ENCODE measurements at regions not wholly inside any gene's neighbourhood (a gene's known extent, or its start where the extent isn't known, plus 50 kb on each side); places are given as distances from the start of the nearest gene placed in this dataset.
"Not testable (repeated sequence)": the region's sequence is repeated elsewhere in the genome, so short reads cannot be mapped to it uniquely, and the experiment has no call there.

GRCh38 chr13:70511861-70512417 is 403.7 kb upstream of the KLHL1 start:
- not testable (repeated sequence) for DNase-seq (ENCODE audit: low spot score)

GRCh38 chr13:70505809-70506208 is 397.6 kb upstream of the KLHL1 start:
- no peak for DNase-seq (ENCODE audit: low spot score)

DNA sequence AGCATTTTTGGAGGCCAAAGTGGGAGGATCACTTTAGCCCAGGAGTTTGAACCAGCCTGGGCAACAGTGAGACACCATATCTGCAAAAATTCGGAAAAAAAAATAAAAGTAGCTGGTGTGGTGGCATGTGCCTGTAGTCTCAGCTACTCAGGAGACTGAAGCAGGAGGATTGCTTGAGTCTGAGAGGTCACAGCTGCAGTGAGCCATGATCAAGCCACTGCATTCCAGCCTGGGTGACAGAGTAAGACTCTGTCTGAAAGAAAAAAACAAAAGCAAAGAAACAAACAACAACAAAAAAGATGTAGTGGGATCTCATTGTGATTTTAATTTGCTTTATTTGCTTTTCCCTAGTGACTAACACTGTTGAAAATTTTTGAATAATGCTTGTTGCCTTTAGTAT is 394.7 kb upstream of the KLHL1 start:
- DNase-seq (ENCODE audit: low spot score): no peak

- DNase-seq (ENCODE audit: low spot score): no peak
Observed at GRCh38 chr13:70490320-70490935, 382.2 kb upstream of the KLHL1 start.

DNA sequence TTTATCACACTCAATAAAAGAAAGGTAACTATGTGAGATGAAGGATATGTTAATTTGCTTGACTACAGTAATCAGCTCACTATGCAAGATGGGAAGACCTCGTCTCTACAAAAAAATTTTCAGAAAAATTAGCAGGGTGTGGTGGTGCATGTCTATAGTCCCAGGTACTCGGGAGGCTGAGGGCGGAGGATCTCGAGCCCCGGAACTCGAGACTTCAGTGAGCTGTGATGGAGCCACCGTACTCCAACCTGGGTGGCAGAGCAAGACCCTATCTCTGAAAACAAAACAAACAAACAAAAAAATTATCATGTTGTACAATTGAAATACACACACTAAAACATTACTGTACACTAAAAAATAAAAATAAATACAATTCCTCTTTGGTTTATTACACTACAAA is 376.7 kb upstream of the KLHL1 start:
- DNase-seq (ENCODE audit: low spot score): no peak

GRCh38 chr13:70483599-70484276 is 375.5 kb upstream of the KLHL1 start:
- DNase-seq (ENCODE audit: low spot score): no peak

DNA sequence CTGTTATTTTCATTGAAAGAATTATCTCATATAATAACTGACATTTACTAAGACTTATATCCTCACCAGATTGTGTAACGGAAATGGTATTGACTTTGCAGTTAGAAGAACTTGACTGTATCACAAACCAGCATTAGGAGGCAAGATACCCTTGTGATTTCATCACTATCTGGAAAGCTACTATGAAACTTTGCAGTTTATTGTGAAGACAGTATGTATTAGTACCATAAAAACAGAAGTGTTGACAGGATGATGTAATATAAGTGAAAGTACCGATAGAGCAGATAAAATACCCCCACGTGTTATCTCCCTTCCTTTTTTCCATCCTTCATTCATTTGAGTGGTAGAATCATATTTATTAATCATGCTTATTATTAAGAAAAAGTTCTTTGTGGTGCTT is 365.7 kb upstream of the KLHL1 start:
- DNase-seq (ENCODE audit: low spot score): no peak

DNA sequence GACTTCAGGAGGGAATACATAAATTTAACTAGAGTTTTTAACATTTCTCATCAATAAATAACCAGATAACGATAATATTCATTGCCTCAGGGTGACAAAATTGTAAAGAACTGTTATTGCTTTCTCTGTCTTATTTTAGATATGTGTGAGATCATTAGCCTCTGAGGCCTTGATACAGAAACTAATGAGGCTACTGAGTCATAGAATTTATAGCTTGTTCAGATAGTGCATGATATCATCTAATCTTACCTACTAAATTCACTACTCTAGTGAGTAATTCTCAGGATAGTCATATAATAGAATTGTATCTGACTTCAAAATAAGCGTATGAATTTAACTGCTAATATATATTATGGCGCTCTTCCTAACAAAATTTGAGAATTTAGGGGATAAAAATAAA is 360.8 kb upstream of the KLHL1 start:
- no peak for DNase-seq (ENCODE audit: low spot score)

- no peak for DNase-seq (ENCODE audit: low spot score)
Observed at GRCh38 chr13:70457474-70457873, 349.2 kb upstream of the KLHL1 start.

- DNase-seq (ENCODE audit: low spot score): no peak
Observed at GRCh38 chr13:70448820-70449219, 340.6 kb upstream of the KLHL1 start.

DNA sequence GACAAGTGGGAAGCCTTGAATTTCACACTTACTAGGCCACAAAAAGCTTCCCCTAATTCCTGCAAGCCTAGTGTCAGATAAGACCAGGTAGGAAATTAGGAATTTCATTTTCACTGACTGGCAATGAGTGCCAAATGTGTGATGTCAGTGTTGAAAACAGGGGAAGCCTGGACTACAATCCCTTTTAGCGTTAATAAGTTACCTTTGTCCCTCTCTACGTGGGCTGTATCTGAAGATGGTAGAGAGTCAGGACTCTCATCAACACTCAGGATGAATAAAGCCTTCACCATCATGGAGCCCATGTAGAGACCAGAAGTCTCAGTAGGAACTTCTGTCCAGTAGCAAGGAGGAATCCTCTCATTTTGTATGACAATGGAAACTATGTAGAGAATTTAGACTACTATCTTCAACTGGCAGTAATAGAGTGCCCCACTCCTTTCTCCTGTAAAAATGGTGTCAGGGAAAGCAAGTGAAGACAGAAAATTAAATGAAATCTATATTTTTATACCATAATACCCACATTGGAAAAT is 324.1 kb upstream of the KLHL1 start:
- DNase-seq (ENCODE audit: low spot score): no peak

- no peak for DNase-seq (ENCODE audit: low spot score)
Observed at GRCh38 chr13:70430256-70430655, 322.0 kb upstream of the KLHL1 start.

GRCh38 chr13:70424928-70425327 is 316.7 kb upstream of the KLHL1 start:
- no peak for DNase-seq (ENCODE audit: low spot score)

GRCh38 chr13:70424428-70424827 is 316.2 kb upstream of the KLHL1 start:
- DNase-seq (ENCODE audit: low spot score): no peak

DNA sequence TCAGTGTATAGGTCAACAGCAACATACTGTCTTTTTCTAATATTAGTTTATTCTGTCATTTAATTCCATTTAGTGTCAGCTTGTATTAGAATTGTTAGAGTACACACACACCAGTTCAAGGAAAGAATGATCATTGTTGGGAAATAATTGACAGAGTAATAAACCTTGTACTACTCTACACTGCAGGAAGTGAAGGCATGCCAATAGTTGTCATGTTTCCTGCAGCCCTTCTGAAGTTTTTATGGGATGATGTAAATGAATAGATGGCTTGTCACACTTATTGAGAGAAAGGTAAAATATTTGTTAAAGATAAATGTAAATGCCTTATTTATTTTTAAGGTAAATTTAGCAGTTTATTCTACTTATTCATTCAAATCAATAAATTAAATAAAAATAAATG is 306.9 kb upstream of the KLHL1 start:
- DNase-seq (ENCODE audit: low spot score): no peak

DNA sequence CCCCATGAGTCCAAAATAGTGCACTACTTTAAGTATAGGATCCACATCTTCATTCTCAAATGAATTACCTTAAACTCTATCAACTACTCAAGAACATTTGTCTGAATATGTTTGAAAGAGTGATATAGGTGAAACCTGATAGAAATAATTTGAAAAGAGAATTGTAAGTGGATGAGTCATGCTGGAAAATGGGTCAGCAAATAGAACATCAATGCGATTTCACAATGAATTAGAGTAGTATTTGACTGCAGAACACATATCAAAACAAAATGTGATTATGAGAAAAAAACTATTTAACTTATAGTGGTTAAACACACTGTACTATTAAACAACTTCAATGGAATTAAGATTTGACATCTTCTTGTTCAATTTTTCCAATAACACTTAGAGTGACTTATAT is 300.6 kb upstream of the KLHL1 start:
- DNase-seq (ENCODE audit: low spot score): no peak

- no peak for DNase-seq (ENCODE audit: low spot score)
Observed at GRCh38 chr13:70407486-70407885, 299.2 kb upstream of the KLHL1 start.

GRCh38 chr13:70405266-70405665 is 297.0 kb upstream of the KLHL1 start:
- DNase-seq (ENCODE audit: low spot score): no peak

DNA sequence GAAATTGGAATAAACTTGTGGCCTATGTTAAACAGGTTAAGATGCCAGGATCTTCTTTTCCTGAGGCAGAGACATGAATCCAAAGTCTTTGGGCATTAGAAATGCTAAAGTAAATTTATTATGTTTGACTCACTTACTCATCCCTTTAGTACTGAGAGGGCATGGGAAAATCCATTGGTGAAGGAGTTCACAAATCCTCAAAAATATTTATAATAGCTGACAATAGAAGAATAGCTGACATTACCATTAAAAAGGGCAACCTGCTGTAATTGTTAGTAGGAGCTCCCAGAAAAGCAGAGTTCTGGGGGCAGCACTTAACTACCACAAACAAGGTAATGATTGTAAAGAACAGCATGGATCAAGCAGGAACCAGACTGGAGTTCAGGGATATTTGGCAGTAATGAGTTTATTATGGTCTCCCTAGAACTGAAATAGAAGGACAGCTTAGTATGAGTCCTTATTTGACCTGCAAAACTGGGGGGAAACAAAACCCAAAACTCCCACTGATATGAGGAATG is 285.8 kb upstream of the KLHL1 start:
- DNase-seq (ENCODE audit: low spot score): no peak

- no peak for DNase-seq (ENCODE audit: low spot score)
Observed at GRCh38 chr13:70391678-70392077, 283.4 kb upstream of the KLHL1 start.

DNA sequence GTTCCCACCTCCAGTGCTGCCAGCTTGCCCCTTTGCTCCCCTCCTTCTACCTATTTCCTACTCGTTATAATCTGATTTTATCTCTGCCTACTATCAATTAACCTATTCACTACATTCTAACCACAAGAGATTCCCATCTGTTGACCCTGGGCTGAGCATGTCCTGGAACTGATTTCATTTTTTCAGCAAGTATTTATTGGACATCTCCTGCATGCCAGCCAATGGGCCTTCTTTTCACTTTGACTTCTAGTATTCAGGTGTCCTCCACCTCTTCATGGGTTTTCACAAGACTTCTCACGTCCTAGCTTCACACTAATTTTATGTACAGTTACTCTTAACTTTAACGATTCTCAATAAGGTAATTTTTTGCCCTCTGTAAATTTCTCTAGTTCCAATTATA is 282.7 kb upstream of the KLHL1 start:
- DNase-seq (ENCODE audit: low spot score): no peak

GRCh38 chr13:70390064-70390463 is 281.8 kb upstream of the KLHL1 start:
- DNase-seq (ENCODE audit: low spot score): no peak

DNA sequence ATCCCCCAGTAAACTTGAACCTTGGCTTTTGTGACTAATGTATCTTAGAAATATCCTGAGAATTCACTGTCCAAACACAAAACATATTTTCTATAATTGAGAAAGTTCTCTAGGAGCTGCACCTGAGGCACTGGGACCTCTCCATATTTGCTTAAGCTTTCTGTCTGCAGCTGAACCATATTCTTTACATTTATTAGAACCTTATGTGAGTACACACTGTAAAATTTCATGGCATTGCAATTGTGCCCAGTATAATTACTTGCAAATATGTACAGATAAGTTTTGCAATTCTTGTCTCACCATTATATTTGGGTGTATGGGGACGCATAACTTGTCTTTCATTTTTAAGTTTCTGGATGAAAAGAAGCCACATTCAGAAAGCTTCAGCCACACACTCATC is 280.7 kb upstream of the KLHL1 start:
- no peak for DNase-seq (ENCODE audit: low spot score)

Measured in RKO (cell line).